ENCODE measurements at regions not wholly inside any gene's neighbourhood (a gene's known extent, or its start where the extent isn't known, plus 50 kb on each side); places are given as distances from the start of the nearest gene placed in this dataset.

DNA sequence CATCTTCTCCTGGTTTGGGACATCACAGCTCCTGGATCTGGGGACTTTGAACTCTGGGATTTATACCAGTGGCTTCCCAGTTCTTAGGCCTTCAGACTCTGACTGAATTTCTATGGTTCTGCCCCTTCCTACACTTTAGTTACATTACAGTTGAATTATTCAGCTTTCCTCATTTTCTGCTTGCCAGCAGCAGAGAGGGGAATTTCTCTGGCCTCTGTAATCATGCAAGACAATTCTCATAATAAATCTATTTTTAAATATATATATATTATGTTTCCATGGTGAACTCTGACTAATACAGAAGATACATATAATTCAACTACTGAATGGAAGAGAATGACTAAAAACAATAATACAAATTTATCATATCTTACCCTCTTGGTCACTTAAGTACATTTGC, 1478.6 kb upstream of the ACVR2A start:
- no peak overlapping the region for H3K27ac ChIP-seq
- no peak overlapping the region for H3K4me3 ChIP-seq (ENCODE audit: low read depth, low read length)
- no peaks in the 10 kb centered on the region for H3K79me2 ChIP-seq
- no peaks in the 10 kb centered on the region for H3K4me1 ChIP-seq
- H3K9ac ChIP-seq: no peak overlapping the region
- H3K9me3 ChIP-seq (ENCODE audit: control insufficient read depth, low read length): no peaks in the 10 kb centered on the region
- no peak overlapping the region for H2AFZ ChIP-seq
- no peak overlapping the region for H3K4me2 ChIP-seq (ENCODE audit: low read length)
- TF ChIP-seq CTCF (IDR thresholded peaks at IDR 0.05): no peak
- H3K36me3 ChIP-seq (ENCODE audit: control insufficient read depth, insufficient read depth, low read length): no peaks in the 10 kb centered on the region
- no peaks in the 10 kb centered on the region for H3K27me3 ChIP-seq (ENCODE audit: control insufficient read depth, insufficient read depth, low read length)

DNA sequence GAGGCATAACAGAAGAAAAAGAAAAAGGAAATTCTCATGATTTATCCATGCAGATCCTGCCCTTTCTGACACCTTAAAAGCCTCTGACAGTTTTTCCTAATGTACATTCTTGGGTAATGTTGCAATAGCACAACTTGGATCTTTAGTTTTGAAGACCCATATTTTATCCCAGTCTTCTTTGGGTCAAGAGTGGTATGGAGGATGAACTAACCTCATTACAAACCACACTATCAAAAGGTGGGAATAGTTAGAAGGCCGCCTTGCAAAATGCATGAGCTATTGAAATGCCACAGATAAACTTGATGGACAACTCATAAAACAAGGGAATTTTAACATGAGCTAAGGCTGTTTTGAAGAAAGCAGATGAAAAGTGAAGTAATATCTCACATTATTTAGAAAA, 1479.8 kb upstream of the ACVR2A start:
- Histone ChIP-seq H3K4me1 (no peaks in the 10 kb centered on the region), H3K9ac (no peak overlapping the region), H3K36me3 (ENCODE audit: control insufficient read depth, insufficient read depth, low read length) (no peaks in the 10 kb centered on the region), H3K4me3 (ENCODE audit: low read depth, low read length) (no peak overlapping the region), H3K79me2 (no peaks in the 10 kb centered on the region), H3K27ac (no peak overlapping the region), H3K27me3 (ENCODE audit: control insufficient read depth, insufficient read depth, low read length) (no peaks in the 10 kb centered on the region), H3K9me3 (ENCODE audit: control insufficient read depth, low read length) (no peaks in the 10 kb centered on the region), H2AFZ (no peak overlapping the region), H3K4me2 (ENCODE audit: low read length) (no peak overlapping the region)
- TF ChIP-seq CTCF (IDR thresholded peaks at IDR 0.05): no peak

DNA sequence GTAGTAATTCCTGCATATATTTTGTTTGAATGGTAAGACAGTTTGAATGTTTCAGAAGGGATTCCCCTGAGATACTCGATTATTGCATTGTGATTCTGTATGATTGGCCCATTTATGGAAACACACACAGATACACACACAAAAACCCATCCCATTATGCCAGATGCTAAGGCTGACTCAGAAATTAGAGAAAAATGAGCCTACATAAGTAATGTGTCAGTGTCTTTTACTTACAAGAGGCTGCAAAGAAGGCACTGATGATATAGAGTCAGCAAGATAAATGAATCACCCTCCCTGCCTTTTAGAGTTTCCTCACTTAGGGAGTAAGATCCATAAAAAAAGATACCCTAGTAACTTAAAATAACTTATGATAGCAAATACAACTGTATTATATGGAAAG, 1481.1 kb upstream of the ACVR2A start:
- Histone ChIP-seq H3K36me3 (ENCODE audit: control insufficient read depth, insufficient read depth, low read length) (no peaks in the 10 kb centered on the region), H3K4me2 (ENCODE audit: low read length) (no peak overlapping the region), H3K4me3 (ENCODE audit: low read depth, low read length) (no peak overlapping the region), H2AFZ (no peak overlapping the region), H3K4me1 (no peaks in the 10 kb centered on the region), H3K9me3 (ENCODE audit: control insufficient read depth, low read length) (no peaks in the 10 kb centered on the region), H3K79me2 (no peaks in the 10 kb centered on the region), H3K27me3 (ENCODE audit: control insufficient read depth, insufficient read depth, low read length) (no peaks in the 10 kb centered on the region), H3K9ac (no peak overlapping the region), H3K27ac (no peak overlapping the region)
- TF ChIP-seq CTCF (IDR thresholded peaks at IDR 0.05): no peak

- Histone ChIP-seq H3K4me2 (ENCODE audit: low read length) (no peak overlapping the region), H3K79me2 (no peaks in the 10 kb centered on the region), H3K27me3 (ENCODE audit: control insufficient read depth, insufficient read depth, low read length) (no peaks in the 10 kb centered on the region), H3K9ac (no peak overlapping the region), H3K4me1 (no peaks in the 10 kb centered on the region), H3K9me3 (ENCODE audit: control insufficient read depth, low read length) (no peaks in the 10 kb centered on the region), H2AFZ (no peak overlapping the region), H3K4me3 (ENCODE audit: low read depth, low read length) (no peak overlapping the region), H3K36me3 (ENCODE audit: control insufficient read depth, insufficient read depth, low read length) (no peaks in the 10 kb centered on the region), H3K27ac (no peak overlapping the region)
- no peak for TF ChIP-seq CTCF (IDR thresholded peaks at IDR 0.05)
Observed at GRCh38 chr2:146351689-146352088, 1493.1 kb upstream of the ACVR2A start.

GRCh38 chr2:146349334-146349733, 1495.5 kb upstream of the ACVR2A start:
- no peaks in the 10 kb centered on the region for H3K4me1 ChIP-seq
- H3K4me2 ChIP-seq (ENCODE audit: low read length): no peak overlapping the region
- no peak overlapping the region for H3K4me3 ChIP-seq (ENCODE audit: low read depth, low read length)
- H3K79me2 ChIP-seq: no peaks in the 10 kb centered on the region
- no peak overlapping the region for H2AFZ ChIP-seq
- no peaks in the 10 kb centered on the region for H3K27me3 ChIP-seq (ENCODE audit: control insufficient read depth, insufficient read depth, low read length)
- H3K9me3 ChIP-seq (ENCODE audit: control insufficient read depth, low read length): no peaks in the 10 kb centered on the region
- TF ChIP-seq CTCF (IDR thresholded peaks at IDR 0.05): no peak
- no peak overlapping the region for H3K27ac ChIP-seq
- no peaks in the 10 kb centered on the region for H3K36me3 ChIP-seq (ENCODE audit: control insufficient read depth, insufficient read depth, low read length)
- no peak overlapping the region for H3K9ac ChIP-seq

All from parathyroid adenoma (tissue), 2 donors.